Stimulated activated effector memory CD8-positive, alpha-beta T cell treated with anti-CD3 and anti-CD28 coated beads, Interleukin-12 subunit alpha, Interleukin-12 subunit beta, amount 100 ng/mL, for 72 hours (primary cell): ENCODE measurements at regions not wholly inside any gene's neighbourhood (a gene's known extent, or its start where the extent isn't known, plus 50 kb on each side); places are given as distances from the start of the nearest gene placed in this dataset.

Experiments used
- ATAC-seq: fragments of 150-1000 bp; cut with Tn5 transposase; 2 replicates; pipeline ENCODE4 v1.10.0; 2021
- DNase-seq, 2 donors: peaks; one replicate each; pipeline ENCODE4 v3.0.0; 2021 to 2022; ENCODE audit warnings: low spot score in 2 of 2
- H3K27ac Mint-ChIP-seq: one replicate; pipeline ENCODE4 v1.8.0; 2022; ENCODE audit warnings: mild to moderate bottlenecking, mixed read lengths
- H3K36me3 Mint-ChIP-seq: one replicate; pipeline ENCODE4 v1.8.0; 2022; ENCODE audit warnings: mild to moderate bottlenecking, mixed read lengths
- H3K4me1 Mint-ChIP-seq: one replicate; pipeline ENCODE4 v1.8.0; 2022; ENCODE audit warnings: mixed read lengths
- H3K4me3 Mint-ChIP-seq: one replicate; pipeline ENCODE4 v1.8.0; 2022; ENCODE audit warnings: mild to moderate bottlenecking, mixed read lengths
- H3K9me3 Mint-ChIP-seq: one replicate; pipeline ENCODE4 v1.8.0; 2022; ENCODE audit warnings: mixed read lengths

- no peak overlapping the region for H3K4me3 Mint-ChIP-seq
- H3K9me3 Mint-ChIP-seq: peaks cover 12% of the 10 kb centered on the region
- ATAC-seq (no peak), DNase-seq (no peak)
- H3K27ac Mint-ChIP-seq: no peak overlapping the region
- no peaks in the 10 kb centered on the region for H3K36me3 Mint-ChIP-seq
- no peaks in the 10 kb centered on the region for H3K4me1 Mint-ChIP-seq
These were observed 805.8 kb upstream of the C9orf72 start for GRCh38 chr9:28379082-28379481.

- no peak for ATAC-seq
- no peaks in the 10 kb centered on the region for H3K4me1 Mint-ChIP-seq
These were observed 816.1 kb upstream of the C9orf72 start for GRCh38 chr9:28389411-28389810.

GRCh38 chr9:28394774-28395173, 821.5 kb upstream of the C9orf72 start:
- ATAC-seq: no peak
- Mint-ChIP-seq H3K36me3 (no peaks in the 10 kb centered on the region), H3K27ac (no peak overlapping the region), H3K4me1 (no peaks in the 10 kb centered on the region), H3K4me3 (no peak overlapping the region), H3K9me3 (peaks cover 12% of the 10 kb centered on the region)
- no peak for DNase-seq

More at GRCh38 chr9:28389411-28389810, 816.1 kb upstream of the C9orf72 start:
- no peak for DNase-seq
- H3K27ac Mint-ChIP-seq: no peak overlapping the region
- no peak overlapping the region for H3K4me3 Mint-ChIP-seq
- no peaks in the 10 kb centered on the region for H3K36me3 Mint-ChIP-seq
- peaks cover 15% of the 10 kb centered on the region for H3K9me3 Mint-ChIP-seq

DNA sequence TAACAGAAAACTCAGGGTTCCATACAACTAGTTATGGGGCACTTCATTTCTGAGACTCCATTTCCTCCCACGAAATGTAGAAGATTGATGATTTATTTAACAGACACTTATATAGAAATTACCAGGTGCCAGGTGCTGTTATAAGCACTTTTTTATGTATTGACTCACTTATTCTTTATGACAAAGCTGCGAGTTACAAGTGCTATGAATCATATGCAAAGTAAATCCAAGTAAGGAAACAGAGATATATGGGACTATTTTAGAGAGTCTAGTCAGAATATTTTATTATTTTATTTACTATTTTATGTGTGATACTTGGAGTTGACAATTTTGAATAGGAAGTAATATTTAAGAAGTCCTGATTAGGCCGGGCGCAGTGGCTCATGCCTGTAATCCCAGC, 822.8 kb upstream of the C9orf72 start:
- Mint-ChIP-seq H3K36me3 (no peaks in the 10 kb centered on the region), H3K4me1 (no peaks in the 10 kb centered on the region), H3K4me3 (no peak overlapping the region), H3K27ac (no peak overlapping the region), H3K9me3 (peaks cover 8% of the 10 kb centered on the region)
- ATAC-seq (no peak), DNase-seq (no peak)

DNA sequence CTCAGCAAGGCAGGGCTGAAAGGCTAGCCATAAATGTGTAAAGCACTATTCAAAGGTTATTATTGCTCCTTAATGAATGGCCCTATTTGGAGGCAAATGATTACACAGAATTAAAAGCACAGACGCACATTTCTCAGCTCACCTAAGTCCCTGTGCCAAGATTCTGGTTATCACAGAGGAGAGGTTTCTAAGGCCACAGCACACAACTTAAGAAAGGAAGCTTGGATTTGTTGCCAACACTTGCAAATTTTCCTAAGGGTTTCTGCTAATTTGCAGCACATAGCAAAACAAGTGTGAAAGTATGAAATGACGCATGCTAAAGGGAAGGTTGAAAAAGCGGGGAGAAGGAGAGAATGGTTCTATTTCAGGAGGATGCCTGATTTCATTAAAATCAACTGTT, 834.1 kb upstream of the C9orf72 start:
- Mint-ChIP-seq H3K36me3 (no peaks in the 10 kb centered on the region), H3K4me1 (no peaks in the 10 kb centered on the region), H3K27ac (no peak overlapping the region), H3K4me3 (no peak overlapping the region), H3K9me3 (peaks cover 22% of the 10 kb centered on the region)
- no peak for ATAC-seq
- no peak for DNase-seq

DNA sequence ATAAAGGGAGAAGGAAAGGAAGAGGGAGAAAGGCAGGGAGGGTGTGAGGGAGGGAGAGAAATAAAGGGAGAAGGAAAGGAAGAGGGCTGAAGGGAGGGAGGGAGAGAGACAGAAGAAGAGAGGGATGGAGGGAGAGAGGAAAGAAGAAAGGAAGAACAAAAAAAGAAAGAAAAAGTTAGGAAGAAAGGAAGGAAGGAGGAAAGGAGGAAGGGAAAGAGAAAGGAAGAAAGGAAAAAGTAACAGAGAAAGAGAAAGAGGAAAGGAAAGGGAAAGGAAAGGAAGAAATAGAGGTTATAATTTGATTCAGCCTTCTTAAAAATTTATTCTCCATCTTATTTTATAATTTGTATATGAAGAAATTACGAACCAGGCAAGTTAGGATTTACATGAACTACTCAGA, 836.6 kb upstream of the C9orf72 start:
- H3K4me3 Mint-ChIP-seq: no peak overlapping the region
- H3K9me3 Mint-ChIP-seq: peaks cover 10% of the 10 kb centered on the region
- no peaks in the 10 kb centered on the region for H3K4me1 Mint-ChIP-seq
- no peak for DNase-seq
- H3K36me3 Mint-ChIP-seq: no peaks in the 10 kb centered on the region
- no peak overlapping the region for H3K27ac Mint-ChIP-seq
- no peak for ATAC-seq

DNA sequence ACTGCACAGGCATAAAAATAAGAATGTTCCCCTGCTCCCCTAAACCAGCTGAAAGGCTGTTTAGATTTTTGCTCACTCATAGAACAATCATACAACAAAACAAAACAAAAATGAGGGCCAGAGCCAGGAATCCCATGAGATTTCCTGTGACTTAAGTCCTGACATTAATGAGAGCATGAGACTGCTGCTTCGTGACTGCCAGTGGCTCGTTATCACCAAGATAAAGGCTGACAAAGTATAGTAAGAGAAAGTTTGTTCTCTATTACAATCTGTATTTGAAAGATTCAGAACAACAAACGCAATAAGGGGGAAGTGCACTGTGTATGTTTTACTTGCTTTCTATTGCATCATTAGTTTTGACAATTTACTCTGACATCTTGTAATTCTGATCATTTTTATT, 837.1 kb upstream of the C9orf72 start:
- Mint-ChIP-seq H3K9me3 (peaks cover 11% of the 10 kb centered on the region), H3K36me3 (no peaks in the 10 kb centered on the region), H3K27ac (no peak overlapping the region), H3K4me3 (no peak overlapping the region), H3K4me1 (no peaks in the 10 kb centered on the region)
- ATAC-seq (no peak), DNase-seq (no peak)

GRCh38 chr9:28413471-28413870, 840.2 kb upstream of the C9orf72 start:
- Mint-ChIP-seq H3K27ac (no peak overlapping the region), H3K9me3 (peaks cover 6% of the 10 kb centered on the region), H3K36me3 (no peaks in the 10 kb centered on the region), H3K4me3 (no peak overlapping the region), H3K4me1 (no peaks in the 10 kb centered on the region)
- ATAC-seq: no peak
- DNase-seq: no peak

- DNase-seq (no peak), ATAC-seq (no peak)
- Mint-ChIP-seq H3K9me3 (peaks cover 9% of the 10 kb centered on the region), H3K4me3 (no peak overlapping the region), H3K4me1 (no peaks in the 10 kb centered on the region), H3K36me3 (no peaks in the 10 kb centered on the region), H3K27ac (no peak overlapping the region)
These were observed 850.0 kb upstream of the C9orf72 start for GRCh38 chr9:28423255-28423654.

- H3K9me3 Mint-ChIP-seq: peaks cover 22% of the 10 kb centered on the region
- no peak for ATAC-seq
- H3K27ac Mint-ChIP-seq: no peak overlapping the region
- no peak for DNase-seq
- H3K36me3 Mint-ChIP-seq: no peaks in the 10 kb centered on the region
- no peak overlapping the region for H3K4me3 Mint-ChIP-seq
- no peaks in the 10 kb centered on the region for H3K4me1 Mint-ChIP-seq
These were observed 862.2 kb upstream of the C9orf72 start for GRCh38 chr9:28435456-28435855.

DNA sequence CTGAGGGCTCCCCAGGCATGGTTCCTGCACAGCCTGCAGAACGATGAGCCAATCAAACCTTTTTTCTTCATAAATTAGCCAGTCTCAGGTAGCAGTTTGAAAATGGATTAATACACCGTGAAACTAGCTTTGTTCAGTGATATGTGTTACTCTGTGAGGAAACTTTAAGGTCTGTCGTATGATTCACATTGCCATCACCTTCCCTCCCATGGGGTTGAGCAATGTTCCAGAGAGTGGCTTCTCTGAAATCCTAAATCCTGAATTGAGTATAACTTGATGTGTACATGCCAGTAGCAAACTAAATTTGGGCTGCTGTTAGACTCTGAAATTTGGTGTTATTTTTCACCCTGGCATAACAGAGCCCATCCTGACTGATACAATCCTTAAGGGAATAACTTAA, 866.4 kb upstream of the C9orf72 start:
- DNase-seq (no peak), ATAC-seq (no peak)
- Mint-ChIP-seq H3K4me3 (no peak overlapping the region), H3K4me1 (no peaks in the 10 kb centered on the region), H3K9me3 (peaks cover 15% of the 10 kb centered on the region), H3K27ac (no peak overlapping the region), H3K36me3 (no peaks in the 10 kb centered on the region)

DNA sequence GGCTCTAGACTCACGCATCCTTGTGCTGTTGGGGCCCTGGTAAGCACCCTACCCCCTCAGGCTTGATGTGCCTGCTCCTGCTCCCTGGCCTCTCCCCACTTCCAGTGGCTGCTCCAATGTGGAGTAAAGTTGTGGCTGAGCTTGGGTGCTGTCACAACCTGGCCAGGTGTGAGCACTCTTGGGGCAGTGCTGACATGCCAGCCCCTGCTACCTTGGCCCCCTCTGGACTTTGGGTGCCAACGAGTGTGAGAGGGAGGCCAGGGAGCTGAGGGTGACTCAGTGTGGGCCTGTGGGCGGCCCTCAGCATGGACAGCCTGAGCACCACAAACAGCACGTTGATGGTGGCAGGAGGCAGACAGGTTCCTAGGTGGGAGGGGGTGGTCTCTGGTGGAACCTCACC, 870.2 kb upstream of the C9orf72 start:
- Mint-ChIP-seq H3K27ac (no peak overlapping the region), H3K4me3 (no peak overlapping the region), H3K36me3 (no peaks in the 10 kb centered on the region), H3K9me3 (peaks cover 17% of the 10 kb centered on the region), H3K4me1 (no peaks in the 10 kb centered on the region)
- no peak for DNase-seq
- ATAC-seq: peak; percentile 28

GRCh38 chr9:28444637-28445036, 871.4 kb upstream of the C9orf72 start:
- Mint-ChIP-seq H3K4me3 (no peak overlapping the region), H3K9me3 (peaks cover 16% of the 10 kb centered on the region), H3K4me1 (no peaks in the 10 kb centered on the region), H3K27ac (no peak overlapping the region), H3K36me3 (no peaks in the 10 kb centered on the region)
- ATAC-seq (no peak), DNase-seq (no peak)

DNA sequence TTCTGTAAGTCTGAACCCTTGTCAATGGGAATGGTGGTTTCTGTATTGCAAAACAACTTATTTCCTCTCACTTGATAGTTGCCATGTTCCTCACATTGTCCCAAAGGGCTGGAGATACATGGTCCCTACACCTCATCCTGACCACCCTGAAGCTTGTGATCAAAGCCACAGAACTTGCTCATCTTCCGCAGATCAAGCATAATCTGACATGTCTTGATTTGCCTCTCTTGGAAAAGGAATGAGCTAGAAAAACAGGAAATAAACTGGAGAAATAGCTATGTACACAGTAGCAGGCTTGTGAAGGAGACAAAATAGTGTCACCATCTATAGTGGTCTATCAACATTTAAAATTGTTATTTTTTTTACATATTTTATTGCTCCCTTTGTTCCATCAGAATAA, 871.9 kb upstream of the C9orf72 start:
- no peak for DNase-seq
- peaks cover 16% of the 10 kb centered on the region for H3K9me3 Mint-ChIP-seq
- ATAC-seq: no peak
- no peak overlapping the region for H3K27ac Mint-ChIP-seq
- H3K36me3 Mint-ChIP-seq: no peaks in the 10 kb centered on the region
- H3K4me1 Mint-ChIP-seq: no peaks in the 10 kb centered on the region
- no peak overlapping the region for H3K4me3 Mint-ChIP-seq

DNA sequence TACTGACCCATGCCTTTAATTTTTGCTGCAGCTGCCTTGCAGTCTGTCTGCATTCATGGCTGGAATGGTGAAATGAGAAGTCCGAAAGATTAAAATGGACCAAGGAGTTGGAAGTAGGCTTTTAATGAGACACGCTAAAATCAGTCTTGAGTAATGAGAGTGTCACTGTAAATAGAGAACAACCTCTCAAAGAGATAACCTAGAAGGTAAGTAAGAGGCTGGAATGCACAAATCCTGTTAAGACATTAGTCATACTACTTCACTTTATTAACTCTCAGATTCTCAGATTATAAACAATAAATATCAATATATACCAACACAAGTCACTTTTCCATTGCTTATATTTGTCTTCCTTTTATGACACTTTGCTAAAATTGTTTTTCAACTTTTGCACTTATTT, 880.6 kb upstream of the C9orf72 start:
- H3K4me1 Mint-ChIP-seq: no peaks in the 10 kb centered on the region
- DNase-seq: no peak
- ATAC-seq: no peak
- no peak overlapping the region for H3K4me3 Mint-ChIP-seq
- H3K27ac Mint-ChIP-seq: no peak overlapping the region
- H3K36me3 Mint-ChIP-seq: no peaks in the 10 kb centered on the region
- H3K9me3 Mint-ChIP-seq: peaks cover 9% of the 10 kb centered on the region

DNA sequence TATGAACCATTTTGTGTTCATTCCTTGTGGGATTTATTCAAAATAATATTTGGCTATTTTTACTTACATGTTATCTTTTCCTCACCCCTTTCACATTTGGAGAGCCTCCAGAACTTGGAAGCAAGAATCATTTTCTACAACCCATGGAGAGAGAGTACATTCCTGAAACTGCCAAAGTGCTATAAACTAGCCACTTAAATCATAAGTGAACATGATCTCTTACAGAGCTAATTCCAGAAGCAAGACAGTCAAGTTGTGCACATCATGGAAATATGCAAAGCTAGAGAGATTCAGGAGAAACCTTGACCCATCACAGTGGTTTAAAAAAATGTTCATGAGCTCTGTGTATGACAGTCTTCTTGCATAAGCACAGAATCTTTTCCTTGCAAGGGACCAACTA, 883.6 kb upstream of the C9orf72 start:
- H3K27ac Mint-ChIP-seq: no peak overlapping the region
- ATAC-seq (no peak), DNase-seq (no peak)
- H3K4me1 Mint-ChIP-seq: no peaks in the 10 kb centered on the region
- H3K36me3 Mint-ChIP-seq: no peaks in the 10 kb centered on the region
- H3K9me3 Mint-ChIP-seq: peaks cover 9% of the 10 kb centered on the region
- no peak overlapping the region for H3K4me3 Mint-ChIP-seq

- Mint-ChIP-seq H3K27ac (no peak overlapping the region), H3K36me3 (no peaks in the 10 kb centered on the region), H3K4me3 (no peak overlapping the region), H3K9me3 (peaks cover 11% of the 10 kb centered on the region), H3K4me1 (no peaks in the 10 kb centered on the region)
- no peak for ATAC-seq
- no peak for DNase-seq
These were observed 891.4 kb upstream of the C9orf72 start for GRCh38 chr9:28464481-28465216.
